ENCODE measurements at regions not wholly inside any gene's neighbourhood (a gene's known extent, or its start where the extent isn't known, plus 50 kb on each side); places are given as distances from the start of the nearest gene placed in this dataset.

GRCh38 chr18:25825056-25825455 lies 265.4 kb downstream of the SS18 start:
- Histone ChIP-seq H3K27me3 (ENCODE audit: control insufficient read depth, insufficient read depth, low read length) (no peaks in the 10 kb centered on the region), H3K4me1 (ENCODE audit: control insufficient read depth, insufficient read depth, low read length) (peaks cover 2% of the 10 kb centered on the region), H3K27ac (ENCODE audit: low read depth, low read length) (no peak overlapping the region), H3K36me3 (ENCODE audit: control insufficient read depth, insufficient read depth, low read length) (no peaks in the 10 kb centered on the region), H3K9ac (ENCODE audit: low read length) (no peak overlapping the region), H3K4me3 (ENCODE audit: low read length) (no peak overlapping the region)

GRCh38 chr18:25819746-25820363 lies 270.6 kb downstream of the SS18 start:
- Histone ChIP-seq H3K4me3 (ENCODE audit: low read length) (no peak overlapping the region), H3K27ac (ENCODE audit: low read depth, low read length) (no peak overlapping the region), H3K36me3 (ENCODE audit: control insufficient read depth, insufficient read depth, low read length) (no peaks in the 10 kb centered on the region), H3K9ac (ENCODE audit: low read length) (no peak overlapping the region), H3K4me1 (ENCODE audit: control insufficient read depth, insufficient read depth, low read length) (no peaks in the 10 kb centered on the region), H3K27me3 (ENCODE audit: control insufficient read depth, insufficient read depth, low read length) (no peaks in the 10 kb centered on the region)

- Histone ChIP-seq H3K9ac (ENCODE audit: low read length) (no peak overlapping the region), H3K36me3 (ENCODE audit: control insufficient read depth, insufficient read depth, low read length) (no peaks in the 10 kb centered on the region), H3K27me3 (ENCODE audit: control insufficient read depth, insufficient read depth, low read length) (no peaks in the 10 kb centered on the region), H3K27ac (ENCODE audit: low read depth, low read length) (no peak overlapping the region), H3K4me3 (ENCODE audit: low read length) (no peak overlapping the region), H3K4me1 (ENCODE audit: control insufficient read depth, insufficient read depth, low read length) (no peaks in the 10 kb centered on the region)
Observed at GRCh38 chr18:25818505-25818904, 271.9 kb downstream of the SS18 start.

- H3K9ac ChIP-seq (ENCODE audit: low read length), result no peak overlapping the region
- H3K36me3 ChIP-seq (ENCODE audit: control insufficient read depth, insufficient read depth, low read length), result no peaks in the 10 kb centered on the region
- H3K27me3 ChIP-seq (ENCODE audit: control insufficient read depth, insufficient read depth, low read length), result no peaks in the 10 kb centered on the region
- H3K27ac ChIP-seq (ENCODE audit: low read depth, low read length), result no peak overlapping the region
- H3K4me3 ChIP-seq (ENCODE audit: low read length), result no peak overlapping the region
- H3K4me1 ChIP-seq (ENCODE audit: control insufficient read depth, insufficient read depth, low read length), result no peaks in the 10 kb centered on the region
Observed at GRCh38 chr18:25817546-25818237, 272.7 kb downstream of the SS18 start.

- H3K27ac ChIP-seq (ENCODE audit: low read depth, low read length), result no peak overlapping the region
- H3K4me1 ChIP-seq (ENCODE audit: control insufficient read depth, insufficient read depth, low read length), result no peaks in the 10 kb centered on the region
- H3K27me3 ChIP-seq (ENCODE audit: control insufficient read depth, insufficient read depth, low read length), result no peaks in the 10 kb centered on the region
- no peak overlapping the region for H3K4me3 ChIP-seq (ENCODE audit: low read length)
- no peaks in the 10 kb centered on the region for H3K36me3 ChIP-seq (ENCODE audit: control insufficient read depth, insufficient read depth, low read length)
- H3K9ac ChIP-seq (ENCODE audit: low read length), result no peak overlapping the region
Observed at GRCh38 chr18:25815659-25816058, 274.8 kb downstream of the SS18 start.

GRCh38 chr18:25814841-25815458 lies 275.5 kb downstream of the SS18 start:
- no peak overlapping the region for H3K27ac ChIP-seq (ENCODE audit: low read depth, low read length)
- no peak overlapping the region for H3K9ac ChIP-seq (ENCODE audit: low read length)
- H3K27me3 ChIP-seq (ENCODE audit: control insufficient read depth, insufficient read depth, low read length), result no peaks in the 10 kb centered on the region
- no peak overlapping the region for H3K4me3 ChIP-seq (ENCODE audit: low read length)
- no peaks in the 10 kb centered on the region for H3K4me1 ChIP-seq (ENCODE audit: control insufficient read depth, insufficient read depth, low read length)
- H3K36me3 ChIP-seq (ENCODE audit: control insufficient read depth, insufficient read depth, low read length), result no peaks in the 10 kb centered on the region

GRCh38 chr18:25813110-25813509 lies 277.3 kb downstream of the SS18 start:
- no peak overlapping the region for H3K9ac ChIP-seq (ENCODE audit: low read length)
- no peaks in the 10 kb centered on the region for H3K27me3 ChIP-seq (ENCODE audit: control insufficient read depth, insufficient read depth, low read length)
- no peak overlapping the region for H3K27ac ChIP-seq (ENCODE audit: low read depth, low read length)
- H3K4me3 ChIP-seq (ENCODE audit: low read length), result no peak overlapping the region
- H3K4me1 ChIP-seq (ENCODE audit: control insufficient read depth, insufficient read depth, low read length), result no peaks in the 10 kb centered on the region
- H3K36me3 ChIP-seq (ENCODE audit: control insufficient read depth, insufficient read depth, low read length), result no peaks in the 10 kb centered on the region

GRCh38 chr18:25810736-25811135 lies 279.7 kb downstream of the SS18 start:
- no peaks in the 10 kb centered on the region for H3K4me1 ChIP-seq (ENCODE audit: control insufficient read depth, insufficient read depth, low read length)
- no peak overlapping the region for H3K4me3 ChIP-seq (ENCODE audit: low read length)
- H3K9ac ChIP-seq (ENCODE audit: low read length), result no peak overlapping the region
- no peak overlapping the region for H3K27ac ChIP-seq (ENCODE audit: low read depth, low read length)
- no peaks in the 10 kb centered on the region for H3K36me3 ChIP-seq (ENCODE audit: control insufficient read depth, insufficient read depth, low read length)
- no peaks in the 10 kb centered on the region for H3K27me3 ChIP-seq (ENCODE audit: control insufficient read depth, insufficient read depth, low read length)

GRCh38 chr18:25805939-25806338 lies 284.5 kb downstream of the SS18 start:
- Histone ChIP-seq H3K36me3 (ENCODE audit: control insufficient read depth, insufficient read depth, low read length) (no peaks in the 10 kb centered on the region), H3K9ac (ENCODE audit: low read length) (no peak overlapping the region), H3K4me3 (ENCODE audit: low read length) (no peak overlapping the region), H3K4me1 (ENCODE audit: control insufficient read depth, insufficient read depth, low read length) (no peaks in the 10 kb centered on the region), H3K27me3 (ENCODE audit: control insufficient read depth, insufficient read depth, low read length) (no peaks in the 10 kb centered on the region), H3K27ac (ENCODE audit: low read depth, low read length) (no peak overlapping the region)

GRCh38 chr18:25805323-25805722 lies 285.1 kb downstream of the SS18 start:
- no peak overlapping the region for H3K4me3 ChIP-seq (ENCODE audit: low read length)
- no peak overlapping the region for H3K27ac ChIP-seq (ENCODE audit: low read depth, low read length)
- H3K27me3 ChIP-seq (ENCODE audit: control insufficient read depth, insufficient read depth, low read length), result no peaks in the 10 kb centered on the region
- no peak overlapping the region for H3K9ac ChIP-seq (ENCODE audit: low read length)
- no peaks in the 10 kb centered on the region for H3K36me3 ChIP-seq (ENCODE audit: control insufficient read depth, insufficient read depth, low read length)
- no peaks in the 10 kb centered on the region for H3K4me1 ChIP-seq (ENCODE audit: control insufficient read depth, insufficient read depth, low read length)

- Histone ChIP-seq H3K4me1 (ENCODE audit: control insufficient read depth, insufficient read depth, low read length) (no peaks in the 10 kb centered on the region), H3K27me3 (ENCODE audit: control insufficient read depth, insufficient read depth, low read length) (no peaks in the 10 kb centered on the region), H3K36me3 (ENCODE audit: control insufficient read depth, insufficient read depth, low read length) (no peaks in the 10 kb centered on the region)
Observed at GRCh38 chr18:25799231-25799630, 291.2 kb downstream of the SS18 start.

GRCh38 chr18:25798046-25798445 lies 292.4 kb downstream of the SS18 start:
- Histone ChIP-seq H3K27me3 (ENCODE audit: control insufficient read depth, insufficient read depth, low read length) (no peaks in the 10 kb centered on the region), H3K9ac (ENCODE audit: low read length) (no peak overlapping the region), H3K36me3 (ENCODE audit: control insufficient read depth, insufficient read depth, low read length) (no peaks in the 10 kb centered on the region), H3K4me3 (ENCODE audit: low read length) (no peak overlapping the region), H3K27ac (ENCODE audit: low read depth, low read length) (no peak overlapping the region), H3K4me1 (ENCODE audit: control insufficient read depth, insufficient read depth, low read length) (no peaks in the 10 kb centered on the region)

More at GRCh38 chr18:25799231-25799630, 291.2 kb downstream of the SS18 start:
- H3K9ac ChIP-seq (ENCODE audit: low read length), result no peak overlapping the region
- H3K4me3 ChIP-seq (ENCODE audit: low read length), result no peak overlapping the region
- no peak overlapping the region for H3K27ac ChIP-seq (ENCODE audit: low read depth, low read length)

GRCh38 chr18:25795213-25795612 lies 295.2 kb downstream of the SS18 start:
- Histone ChIP-seq H3K27ac (ENCODE audit: low read depth, low read length) (no peak overlapping the region), H3K4me3 (ENCODE audit: low read length) (no peak overlapping the region), H3K27me3 (ENCODE audit: control insufficient read depth, insufficient read depth, low read length) (no peaks in the 10 kb centered on the region), H3K36me3 (ENCODE audit: control insufficient read depth, insufficient read depth, low read length) (no peaks in the 10 kb centered on the region), H3K4me1 (ENCODE audit: control insufficient read depth, insufficient read depth, low read length) (no peaks in the 10 kb centered on the region), H3K9ac (ENCODE audit: low read length) (no peak overlapping the region)
